ENCODE measurements at regions not wholly inside any gene's neighbourhood (a gene's known extent, or its start where the extent isn't known, plus 50 kb on each side); places are given as distances from the start of the nearest gene placed in this dataset.
"Not testable (repeated sequence)": the region's sequence is repeated elsewhere in the genome, so short reads cannot be mapped to it uniquely, and the experiment has no call there.

GRCh38 chr7:131816391-131817007 lies 260.1 kb upstream of the PODXL start:
- Histone ChIP-seq H3K36me3 (ENCODE audit: control insufficient read depth in 1 of 2, insufficient read depth in 2 of 2, low read length in 2 of 2) (no peaks in the 10 kb centered on the region), H3K4me1 (ENCODE audit: control insufficient read depth in 1 of 2, insufficient read depth in 2 of 2, low read length in 2 of 2) (no peaks in the 10 kb centered on the region), H3K27me3 (ENCODE audit: low read depth, low read length) (no peaks in the 10 kb centered on the region), H3K9me3 (ENCODE audit: control insufficient read depth in 1 of 2, low read length in 2 of 2) (no peaks in the 10 kb centered on the region), H3K4me3 (ENCODE audit: low read depth in 1 of 2, low read length in 2 of 2) (no peak overlapping the region), H3K27ac (ENCODE audit: low read length) (no peak overlapping the region)

GRCh38 chr7:131808736-131809135 lies 252.3 kb upstream of the PODXL start:
- Histone ChIP-seq H3K27me3 (ENCODE audit: low read depth, low read length) (no peaks in the 10 kb centered on the region), H3K27ac (ENCODE audit: low read length) (no peak overlapping the region), H3K4me3 (ENCODE audit: low read depth in 1 of 2, low read length in 2 of 2) (no peak overlapping the region), H3K36me3 (ENCODE audit: control insufficient read depth in 1 of 2, insufficient read depth in 2 of 2, low read length in 2 of 2) (no peaks in the 10 kb centered on the region), H3K9me3 (ENCODE audit: control insufficient read depth in 1 of 2, low read length in 2 of 2) (no peaks in the 10 kb centered on the region), H3K4me1 (ENCODE audit: control insufficient read depth in 1 of 2, insufficient read depth in 2 of 2, low read length in 2 of 2) (no peaks in the 10 kb centered on the region)

- H3K27ac ChIP-seq (ENCODE audit: low read length); H3K36me3 ChIP-seq (ENCODE audit: control insufficient read depth in 1 of 2, insufficient read depth in 2 of 2, low read length in 2 of 2); H3K4me1 ChIP-seq (ENCODE audit: control insufficient read depth in 1 of 2, insufficient read depth in 2 of 2, low read length in 2 of 2); H3K9me3 ChIP-seq (ENCODE audit: control insufficient read depth in 1 of 2, low read length in 2 of 2); H3K27me3 ChIP-seq (ENCODE audit: low read depth, low read length); H3K4me3 ChIP-seq (ENCODE audit: low read depth in 1 of 2, low read length in 2 of 2): not testable (repeated sequence)
Observed at GRCh38 chr7:131808156-131808555, 251.7 kb upstream of the PODXL start.

GRCh38 chr7:131803816-131804215 lies 247.4 kb upstream of the PODXL start:
- Histone ChIP-seq H3K9me3 (ENCODE audit: control insufficient read depth in 1 of 2, low read length in 2 of 2) (no peaks in the 10 kb centered on the region), H3K4me1 (ENCODE audit: control insufficient read depth in 1 of 2, insufficient read depth in 2 of 2, low read length in 2 of 2) (no peaks in the 10 kb centered on the region), H3K27me3 (ENCODE audit: low read depth, low read length) (no peaks in the 10 kb centered on the region), H3K36me3 (ENCODE audit: control insufficient read depth in 1 of 2, insufficient read depth in 2 of 2, low read length in 2 of 2) (no peaks in the 10 kb centered on the region), H3K4me3 (ENCODE audit: low read depth in 1 of 2, low read length in 2 of 2) (no peak overlapping the region), H3K27ac (ENCODE audit: low read length) (no peak overlapping the region)

- H3K36me3 ChIP-seq (ENCODE audit: control insufficient read depth in 1 of 2, insufficient read depth in 2 of 2, low read length in 2 of 2) = no peaks in the 10 kb centered on the region
- H3K9me3 ChIP-seq (ENCODE audit: control insufficient read depth in 1 of 2, low read length in 2 of 2) = no peaks in the 10 kb centered on the region
- H3K4me3 ChIP-seq (ENCODE audit: low read depth in 1 of 2, low read length in 2 of 2) = no peak overlapping the region
- H3K4me1 ChIP-seq (ENCODE audit: control insufficient read depth in 1 of 2, insufficient read depth in 2 of 2, low read length in 2 of 2) = no peaks in the 10 kb centered on the region
- H3K27ac ChIP-seq (ENCODE audit: low read length) = no peak overlapping the region
- H3K27me3 ChIP-seq (ENCODE audit: low read depth, low read length) = no peaks in the 10 kb centered on the region
Observed at GRCh38 chr7:131802195-131802864, 245.9 kb upstream of the PODXL start.

GRCh38 chr7:131800531-131800930 lies 244.1 kb upstream of the PODXL start:
- Histone ChIP-seq H3K27ac (ENCODE audit: low read length) (no peak overlapping the region), H3K4me3 (ENCODE audit: low read depth in 1 of 2, low read length in 2 of 2) (no peak overlapping the region), H3K27me3 (ENCODE audit: low read depth, low read length) (no peaks in the 10 kb centered on the region), H3K36me3 (ENCODE audit: control insufficient read depth in 1 of 2, insufficient read depth in 2 of 2, low read length in 2 of 2) (no peaks in the 10 kb centered on the region), H3K4me1 (ENCODE audit: control insufficient read depth in 1 of 2, insufficient read depth in 2 of 2, low read length in 2 of 2) (no peaks in the 10 kb centered on the region), H3K9me3 (ENCODE audit: control insufficient read depth in 1 of 2, low read length in 2 of 2) (no peaks in the 10 kb centered on the region)

- Histone ChIP-seq H3K36me3 (ENCODE audit: control insufficient read depth in 1 of 2, insufficient read depth in 2 of 2, low read length in 2 of 2) (no peaks in the 10 kb centered on the region), H3K27me3 (ENCODE audit: low read depth, low read length) (no peaks in the 10 kb centered on the region), H3K9me3 (ENCODE audit: control insufficient read depth in 1 of 2, low read length in 2 of 2) (no peaks in the 10 kb centered on the region), H3K4me1 (ENCODE audit: control insufficient read depth in 1 of 2, insufficient read depth in 2 of 2, low read length in 2 of 2) (no peaks in the 10 kb centered on the region), H3K4me3 (ENCODE audit: low read depth in 1 of 2, low read length in 2 of 2) (no peak overlapping the region), H3K27ac (ENCODE audit: low read length) (no peak overlapping the region)
Observed at GRCh38 chr7:131800008-131800407, 243.6 kb upstream of the PODXL start.

GRCh38 chr7:131797841-131798240 lies 241.4 kb upstream of the PODXL start:
- Histone ChIP-seq H3K4me1 (ENCODE audit: control insufficient read depth in 1 of 2, insufficient read depth in 2 of 2, low read length in 2 of 2) (no peaks in the 10 kb centered on the region), H3K9me3 (ENCODE audit: control insufficient read depth in 1 of 2, low read length in 2 of 2) (no peaks in the 10 kb centered on the region), H3K36me3 (ENCODE audit: control insufficient read depth in 1 of 2, insufficient read depth in 2 of 2, low read length in 2 of 2) (no peaks in the 10 kb centered on the region), H3K27ac (ENCODE audit: low read length) (no peak overlapping the region), H3K27me3 (ENCODE audit: low read depth, low read length) (no peaks in the 10 kb centered on the region), H3K4me3 (ENCODE audit: low read depth in 1 of 2, low read length in 2 of 2) (no peak overlapping the region)

GRCh38 chr7:131795400-131795799 lies 239.0 kb upstream of the PODXL start:
- Histone ChIP-seq H3K27me3 (ENCODE audit: low read depth, low read length) (no peaks in the 10 kb centered on the region), H3K27ac (ENCODE audit: low read length) (no peak overlapping the region), H3K36me3 (ENCODE audit: control insufficient read depth in 1 of 2, insufficient read depth in 2 of 2, low read length in 2 of 2) (no peaks in the 10 kb centered on the region), H3K4me1 (ENCODE audit: control insufficient read depth in 1 of 2, insufficient read depth in 2 of 2, low read length in 2 of 2) (no peaks in the 10 kb centered on the region), H3K9me3 (ENCODE audit: control insufficient read depth in 1 of 2, low read length in 2 of 2) (no peaks in the 10 kb centered on the region), H3K4me3 (ENCODE audit: low read depth in 1 of 2, low read length in 2 of 2) (no peak overlapping the region)

- no peaks in the 10 kb centered on the region for H3K36me3 ChIP-seq (ENCODE audit: control insufficient read depth in 1 of 2, insufficient read depth in 2 of 2, low read length in 2 of 2)
- no peaks in the 10 kb centered on the region for H3K4me1 ChIP-seq (ENCODE audit: control insufficient read depth in 1 of 2, insufficient read depth in 2 of 2, low read length in 2 of 2)
- H3K9me3 ChIP-seq (ENCODE audit: control insufficient read depth in 1 of 2, low read length in 2 of 2) = no peaks in the 10 kb centered on the region
- no peaks in the 10 kb centered on the region for H3K27me3 ChIP-seq (ENCODE audit: low read depth, low read length)
- no peak overlapping the region for H3K4me3 ChIP-seq (ENCODE audit: low read depth in 1 of 2, low read length in 2 of 2)
- no peak overlapping the region for H3K27ac ChIP-seq (ENCODE audit: low read length)
Observed at GRCh38 chr7:131792311-131792710, 235.9 kb upstream of the PODXL start.

- Histone ChIP-seq H3K36me3 (ENCODE audit: control insufficient read depth in 1 of 2, insufficient read depth in 2 of 2, low read length in 2 of 2) (no peaks in the 10 kb centered on the region), H3K4me3 (ENCODE audit: low read depth in 1 of 2, low read length in 2 of 2) (no peak overlapping the region), H3K27me3 (ENCODE audit: low read depth, low read length) (no peaks in the 10 kb centered on the region), H3K9me3 (ENCODE audit: control insufficient read depth in 1 of 2, low read length in 2 of 2) (no peaks in the 10 kb centered on the region), H3K4me1 (ENCODE audit: control insufficient read depth in 1 of 2, insufficient read depth in 2 of 2, low read length in 2 of 2) (no peaks in the 10 kb centered on the region), H3K27ac (ENCODE audit: low read length) (no peak overlapping the region)
Observed at GRCh38 chr7:131787101-131787500, 230.7 kb upstream of the PODXL start.

- H3K9me3 ChIP-seq (ENCODE audit: control insufficient read depth in 1 of 2, low read length in 2 of 2) = no peaks in the 10 kb centered on the region
- no peaks in the 10 kb centered on the region for H3K27me3 ChIP-seq (ENCODE audit: low read depth, low read length)
- no peaks in the 10 kb centered on the region for H3K36me3 ChIP-seq (ENCODE audit: control insufficient read depth in 1 of 2, insufficient read depth in 2 of 2, low read length in 2 of 2)
- H3K4me3 ChIP-seq (ENCODE audit: low read depth in 1 of 2, low read length in 2 of 2) = no peak overlapping the region
- no peaks in the 10 kb centered on the region for H3K4me1 ChIP-seq (ENCODE audit: control insufficient read depth in 1 of 2, insufficient read depth in 2 of 2, low read length in 2 of 2)
- no peak overlapping the region for H3K27ac ChIP-seq (ENCODE audit: low read length)
Observed at GRCh38 chr7:131786204-131786603, 229.8 kb upstream of the PODXL start.
